ENCODE measurements at regions not wholly inside any gene's neighbourhood (a gene's known extent, or its start where the extent isn't known, plus 50 kb on each side); places are given as distances from the start of the nearest gene placed in this dataset.

DNA sequence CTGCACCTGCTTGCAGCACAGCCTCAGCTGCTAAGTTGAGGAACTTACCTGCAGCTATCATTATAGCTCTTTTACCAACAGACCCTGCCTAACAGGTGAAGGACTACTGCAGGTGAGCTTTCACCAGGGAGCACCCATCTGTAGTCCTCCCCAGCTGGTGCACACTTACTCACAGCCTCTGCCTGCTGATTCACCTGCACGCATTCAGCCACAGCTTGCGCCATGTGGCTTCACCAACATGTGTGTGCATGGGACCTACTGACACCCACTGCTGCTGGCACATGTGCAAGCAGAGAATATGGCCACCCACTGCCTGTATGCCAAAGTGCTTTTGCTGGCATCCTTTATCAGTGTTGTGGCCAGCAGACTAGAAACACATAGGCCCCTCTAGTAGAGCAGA lies 146.7 kb upstream of the KLHL4 start:
- TF ChIP-seq POLR2A (IDR thresholded peaks at IDR 0.05; ENCODE audit: low read length) (no peak), GATA1 (IDR thresholded peaks at IDR 0.05; ENCODE audit: low read depth, low read length) (no peak)

Data from erythroblast (primary cell).